CD4-positive, alpha-beta T cell treated with Interleukin-6 for 4 hours (primary cell): ENCODE measurements at regions not wholly inside any gene's neighbourhood (a gene's known extent, or its start where the extent isn't known, plus 50 kb on each side); places are given as distances from the start of the nearest gene placed in this dataset.

Experiments used
- DNase-seq: peaks from one replicate; pipeline ENCODE4 v3.0.0-alpha.2; 2020; ENCODE audit warnings: mixed read lengths

DNA sequence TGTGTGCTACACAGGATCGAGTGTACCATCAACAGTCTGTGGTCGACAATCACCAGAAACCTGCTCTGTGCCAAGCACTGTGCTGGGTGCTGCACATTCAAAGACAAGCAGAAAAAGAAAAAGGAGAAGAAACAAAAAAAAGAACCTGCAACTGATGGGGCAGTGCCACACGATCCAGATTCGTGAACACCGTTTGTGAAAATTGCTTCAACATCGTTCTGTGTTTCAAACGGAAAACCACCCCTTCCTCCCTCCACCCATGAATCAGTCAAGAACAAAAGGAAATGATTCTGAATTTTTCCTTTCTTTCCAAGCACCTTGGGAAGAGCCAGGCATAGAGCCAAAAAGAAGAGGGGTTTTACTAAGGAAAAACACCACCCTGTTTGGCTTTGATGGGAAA, 129.2 kb upstream of the ARID1B start:
- no peak for DNase-seq

DNA sequence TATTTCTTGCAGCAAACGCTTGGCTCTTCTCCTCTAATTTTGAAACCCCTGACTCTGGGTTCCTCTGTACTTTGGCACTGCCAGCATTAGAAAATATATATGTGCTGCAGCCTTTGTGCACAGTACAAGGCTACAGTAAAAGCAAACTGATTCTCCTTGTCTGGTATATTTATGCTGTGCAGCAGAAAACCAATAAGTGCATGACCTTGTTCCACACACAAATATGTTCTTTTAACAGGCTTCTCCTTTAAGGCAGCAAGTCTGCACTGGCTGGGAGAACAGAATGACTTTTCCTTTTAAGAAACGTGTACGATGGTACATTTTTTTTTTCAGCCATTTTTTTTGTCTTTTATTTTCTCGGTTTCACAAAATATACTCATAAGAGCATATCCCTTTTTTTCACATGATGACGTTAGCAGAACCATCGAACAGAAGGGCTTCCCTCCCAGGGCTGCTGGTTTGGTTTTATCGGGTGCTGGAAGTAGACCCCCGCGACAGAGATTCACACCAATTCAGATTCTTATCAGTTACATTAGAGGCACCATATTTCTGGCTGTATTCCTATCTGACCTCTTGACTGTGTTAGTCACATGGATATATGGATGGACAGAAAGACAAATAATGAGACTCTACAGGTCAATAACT, 129.9 kb upstream of the ARID1B start:
- no peak for DNase-seq

DNA sequence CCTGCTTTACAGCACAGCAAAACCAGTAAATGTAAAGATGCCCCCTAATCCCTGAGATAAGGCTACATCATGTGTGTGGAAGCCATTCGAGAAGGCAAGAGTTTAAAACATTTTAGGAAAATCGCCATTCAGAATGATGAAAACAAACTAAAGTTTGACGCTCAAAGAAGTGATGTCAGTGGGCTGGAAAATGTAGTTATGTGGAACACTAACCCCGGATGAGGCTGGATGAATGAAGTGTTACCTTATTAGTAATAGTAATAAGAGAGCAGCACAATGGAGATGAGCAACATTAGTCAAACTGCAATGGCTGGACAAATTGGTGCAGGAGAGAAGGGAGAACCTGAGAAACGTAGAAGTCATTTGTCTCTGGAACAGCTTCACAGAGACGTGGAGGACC, 130.7 kb upstream of the ARID1B start:
- no peak for DNase-seq

DNA sequence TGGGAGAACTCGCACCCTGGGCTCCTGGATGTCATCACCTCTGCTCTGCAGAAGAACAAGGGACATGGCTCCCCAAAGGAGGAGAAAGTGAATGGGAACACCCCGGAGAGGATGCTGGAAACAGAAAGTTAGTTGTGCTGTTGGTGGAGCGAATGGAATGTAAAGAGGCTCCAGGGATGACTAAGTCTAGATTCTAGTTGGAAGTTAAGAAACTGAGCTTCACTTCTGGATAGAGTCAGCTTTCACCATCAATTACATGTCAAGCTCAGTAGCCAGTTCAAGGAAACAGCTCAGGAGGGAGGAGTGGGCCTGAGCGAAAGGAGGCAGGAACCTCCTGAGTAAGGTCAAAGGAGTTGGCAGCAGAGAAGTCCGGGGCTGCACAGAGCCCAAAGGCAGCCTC, 132.1 kb upstream of the ARID1B start:
- DNase-seq: no peak

DNA sequence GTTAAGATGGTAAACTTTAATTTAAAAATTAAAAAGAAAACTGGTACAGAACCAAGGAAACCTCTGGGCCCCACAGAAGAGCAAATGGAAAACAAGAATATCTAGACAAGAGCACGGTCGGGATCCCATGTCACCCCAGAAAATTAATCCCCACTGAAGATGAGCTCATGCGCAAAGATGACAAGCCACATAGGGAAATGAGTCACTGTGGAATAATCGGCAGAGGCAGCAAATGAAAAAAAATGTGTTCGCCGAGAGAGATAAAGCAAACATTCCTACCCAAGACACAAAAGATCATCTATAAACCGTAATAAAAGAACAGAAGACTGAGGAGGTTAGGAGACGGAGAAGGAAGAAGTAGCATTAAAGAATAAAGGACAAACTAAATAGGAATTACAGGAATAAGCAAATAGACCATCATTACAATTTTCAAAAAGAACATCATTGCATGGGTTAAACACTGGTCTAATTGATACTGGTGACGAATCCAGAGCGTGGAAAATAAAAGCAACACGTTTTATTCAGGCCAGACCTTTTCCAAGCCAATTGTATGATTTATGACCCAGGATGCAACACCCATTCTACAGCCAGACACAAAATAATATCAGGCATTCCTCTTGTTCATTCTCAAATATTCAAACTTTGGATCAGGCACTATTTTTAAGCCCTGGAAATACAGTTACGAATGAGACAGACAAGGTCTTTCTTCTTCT, 138.0 kb upstream of the ARID1B start:
- no peak for DNase-seq

- no peak for DNase-seq
Measured at GRCh38 chr6:156638581-156638980, 138.6 kb upstream of the ARID1B start.

DNA sequence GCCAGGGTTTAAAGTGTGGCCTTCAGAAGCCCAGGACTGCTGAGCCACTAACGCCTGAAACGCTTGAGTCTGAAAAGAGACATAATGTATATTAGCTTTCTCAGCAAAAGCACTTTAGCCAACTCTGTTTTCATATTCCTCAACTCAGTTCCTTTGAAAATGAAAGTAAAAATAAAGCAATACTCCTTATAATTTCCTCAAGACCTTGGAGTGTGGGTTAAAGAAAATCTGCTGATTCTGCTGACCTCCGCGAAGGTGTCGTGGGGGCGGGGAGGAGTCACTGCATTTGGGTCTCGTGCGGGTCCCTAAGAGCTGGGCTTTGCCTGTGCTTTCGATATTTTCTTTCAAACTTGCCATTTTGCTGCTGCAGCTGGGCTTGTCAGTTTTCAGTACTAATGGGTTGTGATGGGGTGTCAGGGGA, 142.2 kb upstream of the ARID1B start:
- no peak for DNase-seq

GRCh38 chr6:156634048-156634447, 143.1 kb upstream of the ARID1B start:
- no peak for DNase-seq

- no peak for DNase-seq
Measured at GRCh38 chr6:156633291-156633690, 143.9 kb upstream of the ARID1B start.

DNA sequence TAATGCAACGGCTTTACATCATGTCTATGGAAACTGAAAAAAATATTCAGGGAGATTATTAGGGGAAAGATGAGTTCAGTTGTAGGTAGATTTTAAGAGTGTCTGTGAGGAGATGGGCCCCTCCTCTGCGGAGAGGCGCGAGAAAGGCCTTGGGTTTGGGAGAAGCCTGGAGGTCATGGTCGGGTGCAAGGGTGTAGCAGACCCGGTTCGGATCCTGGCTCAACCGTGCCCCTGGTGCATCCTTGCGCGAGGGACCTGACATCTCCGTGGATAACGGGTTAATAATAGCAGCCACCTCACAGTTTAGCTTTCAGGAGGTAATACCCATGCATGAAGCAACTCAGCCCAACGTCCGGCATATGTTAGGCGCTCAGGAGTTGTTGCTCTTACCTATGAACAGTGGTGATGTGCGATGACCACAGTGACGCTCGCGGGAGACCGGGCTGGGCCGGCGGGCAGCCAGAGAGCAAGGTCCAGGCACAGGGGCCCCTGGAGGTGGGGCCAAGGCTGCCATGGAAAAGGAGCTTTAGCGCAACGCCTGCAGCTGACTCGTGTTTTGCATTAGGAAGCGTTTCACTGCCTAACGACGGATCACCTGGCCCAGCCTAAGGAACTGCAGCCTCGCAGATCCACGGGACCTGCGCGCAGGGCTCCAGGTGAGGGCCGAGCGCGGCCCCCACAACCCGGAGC, 146.4 kb upstream of the ARID1B start:
- no peak for DNase-seq

GRCh38 chr6:156628805-156629204, 148.4 kb upstream of the ARID1B start:
- no peak for DNase-seq

DNA sequence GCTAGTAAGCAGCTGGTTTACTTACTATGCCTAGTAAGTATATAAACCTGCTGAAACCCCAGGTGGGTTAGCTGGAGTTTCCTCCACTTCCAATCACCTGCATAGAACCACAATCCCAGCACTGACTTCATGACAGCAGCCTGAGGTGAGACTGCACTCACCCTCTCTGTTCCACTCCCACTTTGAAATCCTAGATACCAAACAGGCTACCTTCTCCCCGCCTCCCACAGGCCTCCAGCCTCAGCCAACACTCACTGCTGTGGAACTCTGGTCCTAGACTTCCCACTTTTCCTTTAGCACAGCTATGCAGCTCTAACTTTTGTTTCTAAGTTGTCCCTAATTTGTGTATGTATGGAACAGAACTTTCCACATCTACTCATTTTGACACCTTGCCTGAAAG, 149.7 kb upstream of the ARID1B start:
- DNase-seq: no peak

DNA sequence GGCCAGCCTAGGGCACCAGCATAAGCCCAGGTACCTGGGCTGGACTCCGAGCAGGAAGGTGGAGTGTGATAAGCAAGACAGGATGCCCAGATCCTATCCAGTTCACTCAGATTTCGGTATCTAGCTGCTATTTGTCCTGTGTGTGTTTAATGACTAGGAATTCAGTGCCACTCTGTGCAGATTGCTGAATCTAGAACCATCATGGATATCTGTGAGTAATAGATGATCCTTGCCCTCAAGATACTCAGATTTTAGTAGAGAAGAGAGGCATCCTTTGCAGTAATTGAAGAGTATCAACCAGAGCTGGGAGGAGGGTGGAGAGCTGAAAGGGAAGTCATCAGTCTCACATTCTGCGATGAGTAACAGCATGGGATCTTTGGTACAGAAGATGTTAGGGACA, 155.0 kb upstream of the ARID1B start:
- no peak for DNase-seq

DNA sequence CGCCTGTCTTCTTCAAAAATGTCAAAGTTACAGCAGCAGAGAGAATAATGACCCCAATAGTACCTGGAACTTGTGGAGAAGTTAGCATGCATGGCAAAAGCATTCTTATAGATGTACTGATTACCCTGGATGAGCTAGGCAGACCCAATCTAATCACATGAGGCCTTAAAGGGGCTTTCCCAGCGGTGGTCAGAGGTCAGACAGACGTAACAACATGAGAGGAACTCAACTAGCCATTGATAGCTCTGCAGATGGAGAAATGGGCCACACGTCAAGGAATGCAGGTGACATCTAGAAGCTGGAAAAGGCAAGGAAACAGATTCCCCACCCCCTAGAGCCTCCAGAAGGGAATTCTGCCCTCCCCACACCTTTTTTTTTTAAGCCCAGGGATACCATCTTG, 156.8 kb upstream of the ARID1B start:
- DNase-seq: no peak

GRCh38 chr6:156618600-156619205, 158.5 kb upstream of the ARID1B start:
- no peak for DNase-seq

DNA sequence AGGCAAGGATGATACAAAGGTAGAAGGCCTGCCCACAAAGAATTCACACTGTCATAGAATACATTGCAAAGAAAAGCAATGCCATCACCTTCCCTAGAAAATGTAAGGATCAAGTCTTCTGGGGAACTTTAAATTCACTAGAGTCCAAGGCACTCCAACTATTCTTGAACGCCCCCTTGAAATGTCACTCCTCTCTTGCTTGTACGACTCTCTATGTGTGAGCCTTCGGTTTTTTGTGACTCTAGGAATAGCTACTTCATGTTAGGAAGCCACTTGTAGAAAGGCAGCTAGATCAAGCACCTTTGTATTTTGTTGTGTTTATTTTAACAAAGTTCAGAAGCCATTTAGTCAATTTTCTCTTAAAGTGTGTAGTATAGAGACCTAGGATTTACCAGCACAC, 159.2 kb upstream of the ARID1B start:
- DNase-seq: no peak

DNA sequence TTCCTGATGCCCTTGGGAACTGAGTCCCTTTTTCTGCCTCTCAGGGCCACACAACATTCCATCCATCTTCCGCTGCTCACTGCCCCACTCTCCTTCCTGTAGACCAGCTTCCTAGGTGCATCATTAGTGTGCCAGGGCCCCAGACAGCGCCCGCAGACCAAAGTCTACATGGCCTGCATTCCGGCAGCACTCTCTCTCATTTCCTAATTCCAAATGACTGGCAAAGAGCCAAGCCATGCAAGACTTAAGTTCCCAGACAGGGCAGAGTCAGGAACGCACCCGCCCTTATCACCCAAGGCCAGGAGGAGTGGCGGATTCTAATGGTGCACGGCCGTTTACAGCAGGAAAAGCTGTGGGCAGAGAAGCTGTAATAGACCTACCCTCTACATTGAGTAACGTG, 159.8 kb upstream of the ARID1B start:
- DNase-seq: no peak

GRCh38 chr6:156616495-156616894, 160.7 kb upstream of the ARID1B start:
- DNase-seq: no peak

- no peak for DNase-seq
Measured at GRCh38 chr6:156613996-156614395, 163.2 kb upstream of the ARID1B start.

GRCh38 chr6:156612361-156612760, 164.8 kb upstream of the ARID1B start:
- no peak for DNase-seq

GRCh38 chr6:156602066-156602385, 175.2 kb upstream of the ARID1B start:
- no peak for DNase-seq

DNA sequence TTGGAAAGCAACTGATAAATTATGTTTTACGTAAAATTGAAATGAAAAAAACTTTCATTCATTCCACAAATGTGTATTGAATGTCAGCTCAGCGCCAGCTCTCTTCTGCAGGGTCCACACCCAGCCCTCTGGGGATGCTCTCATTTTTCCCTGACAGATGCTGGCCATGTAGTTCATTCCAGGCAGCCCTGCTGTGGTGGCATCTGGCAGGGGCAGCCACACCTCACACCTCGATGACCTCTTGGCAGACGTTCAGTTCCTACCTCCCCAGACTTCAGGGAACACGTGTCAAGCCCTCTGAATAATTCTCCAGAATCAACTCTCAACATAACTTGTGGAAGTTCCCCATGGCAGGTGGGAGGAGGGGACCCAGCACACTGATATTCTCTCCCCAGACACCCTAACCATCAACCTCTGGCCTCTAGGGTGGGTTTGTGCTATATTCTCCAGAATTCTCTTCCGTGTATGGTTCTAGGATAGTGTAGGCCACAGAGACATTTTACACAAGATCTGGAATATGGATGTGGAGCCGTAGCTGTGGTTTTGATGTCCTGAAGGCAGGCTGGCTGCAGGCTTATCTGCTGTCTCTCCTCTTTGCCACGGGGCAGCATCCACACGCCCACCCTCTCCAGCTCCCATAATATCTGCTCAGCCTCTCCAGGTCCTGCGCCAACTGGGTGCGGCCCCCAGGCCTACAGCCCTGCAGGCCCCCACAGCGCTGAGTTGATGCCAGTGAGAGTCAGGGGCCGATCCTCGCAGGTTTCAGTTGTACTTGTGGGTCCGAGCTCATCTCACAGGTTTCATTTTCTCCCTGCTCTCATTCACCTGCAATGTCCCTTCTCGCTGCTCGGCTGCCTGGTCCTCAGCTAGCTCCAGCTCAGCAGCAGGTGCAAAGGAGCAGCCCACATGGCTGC, 175.8 kb upstream of the ARID1B start:
- no peak for DNase-seq

DNA sequence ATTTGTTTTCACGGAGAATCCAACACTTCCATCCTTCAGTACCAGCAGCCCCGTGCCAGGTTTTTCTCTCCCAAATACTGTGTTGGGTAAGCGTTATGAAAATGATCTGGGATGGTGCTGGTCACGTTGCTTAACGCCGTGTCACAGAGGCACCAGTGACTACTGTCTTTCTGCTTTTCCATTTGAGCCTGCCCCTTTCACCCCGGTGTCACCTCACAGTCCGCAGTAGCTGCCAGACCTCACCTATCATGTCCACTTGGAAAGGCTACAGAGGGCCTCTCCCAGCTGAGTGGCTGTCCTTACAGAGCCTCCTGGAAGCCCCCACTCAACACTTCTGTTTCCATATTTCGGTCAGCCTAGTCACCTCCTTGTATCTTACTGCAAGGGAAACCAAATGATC, 176.5 kb upstream of the ARID1B start:
- no peak for DNase-seq
